22Rv1 (cell line): ENCODE measurements at regions not wholly inside any gene's neighbourhood (a gene's known extent, or its start where the extent isn't known, plus 50 kb on each side); places are given as distances from the start of the nearest gene placed in this dataset.

Experiments used
- CTCF ChIP-seq: fragments of 450-650 bp; IDR thresholded peaks from 2 replicates; pipeline ENCODE4 v1.5.1; 2017; ENCODE audit warnings: mild to moderate bottlenecking
- ZFX ChIP-seq: fragments of 450-650 bp; IDR thresholded peaks from 2 replicates; pipeline ENCODE4 v1.6.1; 2017; ENCODE audit warnings: antibody characterized with exemption, borderline replicate concordance

- TF ChIP-seq CTCF, result no peak
- no peak for TF ChIP-seq ZFX
Observed at GRCh38 chr9:120306561-120306960, 273.4 kb downstream of the CDK5RAP2 start.
